Stimulated activated naive CD4-positive, alpha-beta T cell treated with Interleukin-2 at 50 U/mL for 16 hours (primary cell): ENCODE measurements at regions not wholly inside any gene's neighbourhood (a gene's known extent, or its start where the extent isn't known, plus 50 kb on each side); places are given as distances from the start of the nearest gene placed in this dataset.

ENCODE experiments used
- DNase-seq: peaks from one replicate; lab custom pipeline; 2025; lab: John Stamatoyannopoulos, UW

- no peak for DNase-seq
Observed at GRCh38 chr3:22113453-22113852, 362.4 kb upstream of the ZNF385D start.

GRCh38 chr3:22115581-22115980, 364.6 kb upstream of the ZNF385D start:
- DNase-seq, result no peak

GRCh38 chr3:22117091-22117490, 366.1 kb upstream of the ZNF385D start:
- no peak for DNase-seq

- no peak for DNase-seq
Observed at GRCh38 chr3:22117751-22118346, 366.8 kb upstream of the ZNF385D start.

- DNase-seq, result no peak
Observed at GRCh38 chr3:22118542-22118941, 367.5 kb upstream of the ZNF385D start.

- DNase-seq, result no peak
Observed at GRCh38 chr3:22121068-22121701, 370.2 kb upstream of the ZNF385D start.

- no peak for DNase-seq
Observed at GRCh38 chr3:22122567-22122966, 371.6 kb upstream of the ZNF385D start.

GRCh38 chr3:22129101-22129500, 378.1 kb upstream of the ZNF385D start:
- DNase-seq, result no peak

GRCh38 chr3:22141769-22142168, 390.8 kb upstream of the ZNF385D start:
- no peak for DNase-seq

GRCh38 chr3:22147161-22147560, 396.2 kb upstream of the ZNF385D start:
- no peak for DNase-seq

GRCh38 chr3:22156868-22157267, 405.9 kb upstream of the ZNF385D start:
- no peak for DNase-seq

- DNase-seq, result no peak
Observed at GRCh38 chr3:22157848-22158247, 406.8 kb upstream of the ZNF385D start.

GRCh38 chr3:22159004-22159695, 408.1 kb upstream of the ZNF385D start:
- no peak for DNase-seq

GRCh38 chr3:22161315-22161714, 410.3 kb upstream of the ZNF385D start:
- no peak for DNase-seq

GRCh38 chr3:22170370-22170769, 419.4 kb upstream of the ZNF385D start:
- DNase-seq, result no peak

GRCh38 chr3:22172964-22173363, 422.0 kb upstream of the ZNF385D start:
- no peak for DNase-seq

- no peak for DNase-seq
Observed at GRCh38 chr3:22175947-22176346, 424.9 kb upstream of the ZNF385D start.

- no peak for DNase-seq
Observed at GRCh38 chr3:22176911-22177310, 425.9 kb upstream of the ZNF385D start.

GRCh38 chr3:22189616-22190015, 438.6 kb upstream of the ZNF385D start:
- no peak for DNase-seq

- DNase-seq, result no peak
Observed at GRCh38 chr3:22199095-22199494, 448.1 kb upstream of the ZNF385D start.

GRCh38 chr3:22208844-22209243, 457.8 kb upstream of the ZNF385D start:
- no peak for DNase-seq

GRCh38 chr3:22209578-22209977, 458.6 kb upstream of the ZNF385D start:
- DNase-seq, result no peak

GRCh38 chr3:22210693-22211092, 459.7 kb upstream of the ZNF385D start:
- no peak for DNase-seq

GRCh38 chr3:22216601-22217000, 465.6 kb upstream of the ZNF385D start:
- no peak for DNase-seq
